ENCODE measurements at regions not wholly inside any gene's neighbourhood (a gene's known extent, or its start where the extent isn't known, plus 50 kb on each side); places are given as distances from the start of the nearest gene placed in this dataset.

DNA sequence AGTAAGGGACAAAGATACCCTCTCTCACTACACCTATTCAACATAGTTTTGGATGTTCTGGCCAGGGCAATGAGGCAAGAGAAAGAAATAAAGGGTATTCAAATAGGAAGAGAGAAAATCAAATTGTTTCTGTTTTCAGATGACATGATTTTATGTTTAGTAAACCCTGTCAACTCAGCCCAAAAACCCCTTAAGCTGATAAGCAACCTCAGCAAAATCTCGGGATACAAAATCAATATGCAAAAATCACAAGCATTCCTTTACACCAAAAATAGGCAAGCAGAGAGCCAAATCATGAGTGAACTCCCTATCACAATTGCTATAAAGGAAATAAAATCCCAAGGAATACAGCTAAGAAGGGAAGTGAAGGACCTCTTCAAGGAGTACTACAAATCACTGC, 1130.7 kb upstream of the PIK3C3 start:
- no peak for DNase-seq (ENCODE audit: low read depth in 2 of 2)

DNA sequence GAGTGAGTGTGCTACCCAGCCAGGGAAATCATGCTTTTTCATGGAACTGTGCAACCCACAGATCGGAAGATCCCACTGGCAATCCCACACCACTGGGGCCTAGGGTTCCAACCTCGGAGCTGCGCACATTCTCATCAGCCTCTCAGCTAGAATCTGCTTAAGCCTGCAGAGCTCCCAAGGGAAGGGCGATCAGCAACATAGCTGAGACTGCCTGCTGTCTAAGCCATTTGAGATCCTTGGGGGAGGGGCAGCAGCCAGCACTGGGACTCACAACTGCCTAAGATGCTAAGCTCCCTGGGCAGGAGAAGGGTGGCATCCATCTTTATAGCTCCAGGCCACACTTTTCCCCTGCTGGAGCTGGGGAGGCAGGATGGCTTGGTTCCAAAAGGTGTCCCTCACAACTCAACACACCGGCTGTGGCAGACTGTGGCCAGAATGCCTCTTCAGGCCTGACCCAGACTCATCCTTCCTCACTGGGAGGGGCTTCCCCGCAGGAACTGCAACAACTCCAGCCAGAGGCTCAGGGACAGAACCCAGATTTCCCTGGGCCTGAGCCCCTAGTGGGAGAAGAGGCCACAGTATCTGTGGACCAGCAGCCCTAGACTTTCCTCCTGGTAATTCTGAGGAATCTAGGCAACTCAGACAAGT, 1133.3 kb upstream of the PIK3C3 start:
- DNase-seq (ENCODE audit: low read depth in 2 of 2), result no peak

DNA sequence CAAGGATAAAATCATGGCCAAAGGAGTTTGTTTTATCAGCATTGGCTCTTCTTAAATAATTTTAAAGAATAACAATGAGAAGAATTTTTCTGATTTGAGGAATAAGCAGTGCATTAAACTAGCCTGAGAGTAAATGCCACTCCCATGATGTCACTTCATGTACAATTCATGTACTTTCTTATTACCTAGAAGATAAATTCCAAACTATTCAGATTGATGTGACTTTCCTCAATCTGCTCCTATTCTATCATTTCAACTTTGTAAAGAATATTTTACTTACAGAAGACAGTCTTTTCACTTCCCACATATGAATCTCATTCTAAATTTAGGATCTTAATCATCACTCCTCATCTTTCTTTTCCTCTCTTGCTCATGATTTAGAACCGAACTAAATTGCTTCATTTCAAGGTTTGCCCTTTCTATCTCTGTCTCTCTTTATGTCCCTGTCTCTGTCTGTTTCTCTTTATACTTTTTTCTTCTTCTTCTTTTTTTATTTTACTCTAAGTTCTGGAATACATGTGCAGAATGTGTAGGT, 1142.0 kb upstream of the PIK3C3 start:
- no peak for DNase-seq (ENCODE audit: low read depth in 2 of 2)

DNA sequence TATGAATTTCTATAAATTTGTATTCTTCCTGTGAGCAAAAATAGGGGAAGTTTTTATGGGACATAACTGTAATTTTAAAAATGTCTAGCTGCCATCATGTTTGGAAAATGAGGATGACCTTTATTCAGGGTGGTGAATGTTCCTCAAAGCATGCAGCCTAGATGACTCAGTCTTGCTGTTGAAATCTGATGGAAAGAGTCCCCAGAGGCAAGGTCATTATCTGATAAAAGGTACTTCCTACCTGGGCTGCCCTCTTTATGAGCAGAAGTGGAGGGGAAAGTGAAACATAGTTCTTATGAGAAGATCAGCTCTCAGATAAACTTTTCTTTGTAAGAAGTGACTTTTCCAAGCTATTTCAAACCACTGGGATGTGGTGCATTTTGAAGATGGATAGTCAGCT, 1144.7 kb upstream of the PIK3C3 start:
- DNase-seq (ENCODE audit: low read depth in 2 of 2), result no peak

DNA sequence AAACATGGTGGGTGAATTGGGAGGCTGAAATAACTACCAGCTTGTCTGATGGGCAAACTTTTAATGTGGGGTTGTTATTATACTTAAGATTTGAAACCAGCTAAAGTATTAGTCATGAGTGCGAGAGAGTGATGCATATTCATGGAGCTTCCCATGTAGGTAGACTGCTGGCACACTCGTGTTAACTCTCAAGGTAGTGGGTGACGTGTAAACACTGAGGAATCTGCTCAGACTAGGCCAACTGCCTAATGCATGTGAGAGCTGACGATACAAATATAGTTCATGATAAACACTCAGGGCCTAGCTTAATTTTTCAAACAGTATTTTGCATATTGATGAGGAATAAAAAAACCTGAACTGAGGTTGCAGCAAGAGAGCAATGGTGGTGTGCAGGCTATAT, 1165.7 kb upstream of the PIK3C3 start:
- DNase-seq (ENCODE audit: low read depth in 2 of 2), result no peak

DNA sequence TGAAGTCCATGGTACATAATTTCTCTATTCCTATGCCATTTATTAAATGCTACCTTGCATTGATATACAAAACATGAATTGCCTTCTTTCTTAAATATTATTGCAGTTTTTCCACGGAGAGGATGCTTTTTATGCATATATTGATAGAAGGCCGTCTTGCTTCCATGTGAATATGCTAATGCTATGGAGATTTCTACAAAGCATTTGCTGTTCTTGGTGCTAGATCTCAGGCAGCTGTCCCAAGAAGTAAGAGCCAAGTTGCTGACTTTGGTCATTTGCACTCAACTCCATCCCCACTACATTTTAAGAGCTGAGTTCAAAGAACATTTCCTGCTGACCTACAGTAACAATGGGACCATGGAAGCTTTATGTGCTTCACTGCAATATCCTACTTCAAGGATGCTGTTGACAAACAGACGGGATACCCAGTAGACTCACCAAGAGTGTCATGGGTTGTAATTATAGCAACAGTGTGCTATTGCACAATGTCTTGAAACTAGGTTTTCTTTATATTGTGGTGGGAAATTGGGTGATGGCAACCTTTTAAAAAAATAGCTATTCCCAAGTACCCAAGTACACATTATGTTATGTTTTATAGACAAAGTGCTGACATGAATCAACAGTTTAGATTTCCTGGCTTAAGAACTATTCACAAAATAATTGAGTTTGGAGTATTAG, 1172.4 kb upstream of the PIK3C3 start:
- DNase-seq (ENCODE audit: low read depth in 2 of 2), result no peak

DNA sequence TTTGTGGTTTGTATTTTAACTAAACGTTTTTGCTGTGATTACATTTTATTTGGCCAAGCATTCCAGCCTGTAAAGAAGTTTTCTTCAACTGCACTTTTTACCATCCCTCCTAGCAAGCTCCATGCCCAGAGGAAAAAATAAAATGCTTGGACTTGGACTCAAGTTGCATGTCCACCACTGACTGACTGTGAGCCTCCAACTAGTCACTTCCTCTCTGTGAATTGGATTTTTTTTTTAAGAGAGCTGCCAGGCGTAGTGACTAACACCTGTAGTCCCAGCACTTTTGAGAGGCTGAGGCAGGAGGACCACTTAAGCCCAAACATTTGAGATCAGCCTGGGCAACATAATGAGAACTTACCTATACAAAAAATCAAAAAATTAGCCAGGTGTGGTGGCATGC, 1185.2 kb upstream of the PIK3C3 start:
- no peak for DNase-seq (ENCODE audit: low read depth in 2 of 2)

DNA sequence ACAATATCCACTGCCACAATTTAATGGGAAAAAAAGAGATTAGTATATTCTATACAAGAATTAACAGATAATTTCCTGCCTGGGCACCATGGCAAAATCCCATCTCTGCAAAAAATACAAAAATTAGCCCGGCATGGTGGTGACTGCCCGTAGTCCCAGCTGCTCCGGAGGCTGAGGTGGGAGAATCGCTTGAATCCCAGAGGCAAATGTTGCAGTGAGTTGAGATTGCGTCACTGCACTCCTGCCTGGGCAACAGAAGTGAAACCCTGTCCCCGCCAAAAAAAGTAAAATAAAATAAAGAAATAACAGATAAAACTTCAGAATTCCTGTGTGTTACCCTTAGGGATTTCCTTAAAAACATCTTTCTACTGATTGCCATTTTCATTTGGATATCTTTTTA, 1194.8 kb upstream of the PIK3C3 start:
- no peak for DNase-seq (ENCODE audit: low read depth in 2 of 2)

DNA sequence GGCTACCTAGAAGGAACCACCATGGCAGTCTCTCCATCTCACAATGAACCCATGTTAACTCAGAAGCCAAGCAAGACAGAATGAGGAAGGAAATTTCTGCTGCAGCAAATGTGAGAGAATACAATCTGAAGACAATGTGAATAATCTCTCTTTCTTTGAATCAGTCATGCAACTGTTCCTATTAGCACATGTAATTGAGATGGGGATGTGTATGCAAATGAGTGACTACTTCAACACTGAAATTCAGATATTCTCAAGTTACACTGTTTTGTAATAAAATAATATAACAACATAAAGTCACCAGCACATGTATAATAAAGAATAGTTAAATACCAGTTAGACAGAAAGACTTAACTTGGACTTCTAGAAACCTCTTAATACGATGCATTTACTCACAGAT, 1200.6 kb upstream of the PIK3C3 start:
- no peak for DNase-seq (ENCODE audit: low read depth in 2 of 2)

DNA sequence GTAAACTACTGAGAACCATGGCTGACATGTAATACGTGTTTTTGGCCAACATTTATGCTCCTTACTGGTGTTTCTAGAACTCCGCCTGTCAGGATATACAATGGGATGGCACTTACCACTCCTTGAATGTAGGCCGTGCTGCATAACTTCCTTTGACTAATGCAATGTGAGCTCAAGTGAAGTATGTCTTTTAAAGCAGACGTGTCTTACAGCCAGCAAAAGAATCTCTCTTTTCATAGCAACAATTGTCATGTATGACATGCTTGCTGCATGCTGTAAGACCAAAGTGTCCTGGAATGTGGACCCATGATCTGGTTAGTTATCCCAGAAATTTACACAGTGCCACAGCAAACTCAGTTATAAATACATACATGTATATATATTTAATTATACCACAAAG, 1202.7 kb upstream of the PIK3C3 start:
- no peak for DNase-seq (ENCODE audit: low read depth in 2 of 2)

DNA sequence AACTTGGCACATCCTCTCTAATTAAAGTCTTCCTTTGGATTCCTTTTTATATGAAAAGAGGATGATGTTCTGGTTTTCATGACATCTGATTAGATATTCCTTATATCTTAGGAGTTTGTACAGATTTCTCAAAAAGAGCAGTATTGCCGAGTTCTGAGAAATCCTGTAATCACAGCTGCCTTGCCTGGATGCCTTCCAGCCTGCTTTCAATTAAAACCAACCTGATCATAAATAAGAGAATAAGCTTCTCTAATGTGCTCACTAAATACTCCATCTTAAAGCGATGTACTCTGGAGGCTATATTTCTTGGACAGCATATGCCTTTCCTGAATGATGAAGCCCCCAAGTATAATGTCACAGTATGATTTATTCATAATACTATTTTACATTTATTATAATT, 1203.8 kb upstream of the PIK3C3 start:
- no peak for DNase-seq (ENCODE audit: low read depth in 2 of 2)

DNA sequence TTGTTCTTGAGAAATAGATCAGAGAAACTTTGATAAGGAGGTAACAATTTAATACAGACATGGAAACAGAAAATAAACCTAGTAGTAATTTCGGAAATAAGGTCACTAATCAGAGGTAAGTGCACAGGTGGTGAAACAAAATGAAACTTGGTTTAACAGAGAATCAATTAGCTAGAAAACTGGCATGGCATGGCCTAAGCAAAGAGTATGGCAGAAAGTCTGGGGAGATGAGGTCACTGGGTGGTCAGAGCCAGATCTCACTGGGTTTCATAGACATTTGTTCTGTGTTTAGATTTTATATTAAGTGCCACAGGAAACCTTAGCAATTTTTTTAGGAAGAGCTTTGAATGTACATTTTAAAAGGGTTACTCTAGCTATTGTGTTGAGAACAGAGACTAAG, 1216.0 kb upstream of the PIK3C3 start:
- no peak for DNase-seq (ENCODE audit: low read depth in 2 of 2)

DNA sequence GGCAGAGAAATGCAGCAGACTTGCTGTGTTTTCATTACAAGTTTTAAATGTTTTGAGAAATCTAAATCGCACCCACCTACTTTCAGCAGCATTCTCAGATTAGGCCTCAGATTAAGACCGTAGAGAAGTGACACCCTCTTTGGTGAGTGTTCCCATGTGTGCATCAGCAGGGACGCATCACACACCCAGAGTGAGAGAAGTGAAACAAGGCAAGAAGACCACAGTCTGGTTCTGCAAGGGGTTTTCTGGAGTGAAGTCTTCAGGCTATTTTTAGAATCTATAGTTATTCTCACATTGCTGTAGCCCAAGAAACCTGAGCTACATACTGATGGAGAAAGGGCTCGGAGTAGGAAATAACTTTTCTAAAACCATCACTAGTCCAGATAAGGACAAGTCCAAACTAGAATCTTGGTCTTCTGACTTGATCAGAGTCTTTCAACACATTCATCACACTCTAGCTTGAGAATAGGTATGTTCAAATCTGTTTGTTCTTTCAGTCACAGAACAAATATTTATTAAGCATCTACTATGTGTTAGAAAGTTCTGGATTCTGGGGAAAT, 1216.6 kb upstream of the PIK3C3 start:
- DNase-seq (ENCODE audit: low read depth in 2 of 2), result no peak

DNA sequence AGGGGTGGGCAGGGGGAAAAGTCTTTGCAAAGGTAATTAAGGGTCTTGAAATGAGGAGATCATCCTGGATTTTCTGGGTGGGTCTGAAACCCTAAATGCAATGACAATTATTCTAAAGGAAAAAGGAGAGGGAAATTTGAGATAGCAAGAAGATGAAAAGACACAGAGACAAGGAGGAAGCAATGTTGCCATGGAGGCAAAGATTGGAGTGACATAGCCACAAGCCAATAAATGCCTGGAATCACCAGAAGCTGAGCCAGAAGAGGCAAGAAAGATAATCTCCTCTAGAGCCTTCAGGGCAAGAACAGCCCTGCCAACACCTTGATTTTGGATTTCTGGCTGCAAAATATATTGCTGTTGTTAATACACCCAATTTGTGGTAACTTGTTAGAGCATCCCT, 1246.3 kb upstream of the PIK3C3 start:
- no peak for DNase-seq (ENCODE audit: low read depth in 2 of 2)

DNA sequence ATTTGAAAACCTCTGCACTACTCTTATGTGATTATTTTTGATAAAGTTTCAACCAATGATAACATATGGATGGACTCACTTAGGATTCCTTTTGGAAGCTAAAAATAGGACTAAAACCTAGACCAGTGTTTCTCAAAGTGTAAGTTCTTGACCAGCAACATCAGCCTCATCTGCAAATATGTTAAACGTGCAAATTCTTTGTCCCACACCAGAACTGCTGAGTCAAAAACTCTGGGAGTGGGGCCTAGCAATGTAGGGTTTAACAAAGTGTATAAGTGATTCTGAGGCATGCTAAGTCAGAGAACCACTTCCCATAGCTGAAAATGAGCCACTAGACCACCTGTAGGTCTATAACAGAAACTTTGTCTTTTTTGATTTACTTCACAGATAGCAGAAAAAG, 1247.2 kb upstream of the PIK3C3 start:
- no peak for DNase-seq (ENCODE audit: low read depth in 2 of 2)

DNA sequence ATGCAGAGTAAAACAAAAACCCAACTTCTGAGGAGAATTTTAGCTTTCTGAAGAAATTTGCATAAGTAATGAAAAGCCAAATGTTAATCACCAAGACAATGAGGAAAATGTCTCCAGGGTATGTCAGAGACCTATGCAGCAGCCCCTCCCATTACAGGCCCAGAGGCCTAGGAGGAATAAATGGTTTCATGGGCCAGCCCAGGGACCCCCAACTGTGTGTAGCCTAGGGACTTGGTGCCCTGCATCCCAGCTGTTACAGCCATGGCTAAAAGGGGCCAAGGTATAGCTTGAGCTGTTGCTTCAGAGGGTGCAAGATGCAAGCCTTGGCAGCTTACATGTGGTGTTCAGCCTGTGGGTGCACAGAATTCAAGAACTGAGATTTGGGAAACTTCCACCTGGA, 1256.9 kb upstream of the PIK3C3 start:
- no peak for DNase-seq (ENCODE audit: low read depth in 2 of 2)

DNA sequence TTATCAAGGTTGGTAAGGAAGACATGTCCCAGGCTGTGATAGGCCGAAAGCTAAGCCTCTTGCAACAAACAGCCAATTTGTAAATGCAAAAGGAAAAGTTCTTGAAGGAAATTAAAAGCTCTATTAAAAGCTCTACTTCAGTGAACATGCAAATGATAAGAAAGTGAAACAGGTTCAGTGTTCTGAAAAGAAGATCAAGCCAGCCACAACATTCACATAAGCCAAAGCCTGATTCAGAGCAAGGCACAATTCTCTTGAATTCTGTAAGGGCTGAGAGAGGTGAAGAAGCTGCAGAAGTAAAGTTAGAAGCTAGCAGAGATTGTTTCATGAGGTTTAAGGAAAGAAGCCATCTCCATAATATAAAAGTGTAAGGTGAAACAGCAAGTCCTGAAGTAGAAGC, 1259.5 kb upstream of the PIK3C3 start:
- no peak for DNase-seq (ENCODE audit: low read depth in 2 of 2)

DNA sequence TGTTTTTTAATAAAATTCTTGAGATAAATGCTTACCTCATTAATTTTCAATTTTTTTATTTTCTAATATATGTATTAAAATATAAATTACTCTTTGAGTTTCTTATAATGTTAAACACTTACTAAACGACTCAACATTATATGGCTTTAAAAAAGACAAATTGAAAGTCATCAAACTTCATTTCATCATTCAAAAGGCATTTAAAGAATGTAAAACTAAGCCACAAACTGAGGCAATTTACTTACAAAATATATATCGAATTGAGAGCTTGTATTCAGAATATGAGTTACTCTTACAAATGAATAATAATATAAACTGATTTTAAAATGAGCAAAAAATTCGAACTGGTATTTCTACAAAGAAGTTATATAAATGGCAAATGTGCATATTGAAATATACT, 1262.2 kb upstream of the PIK3C3 start:
- DNase-seq (ENCODE audit: low read depth in 2 of 2), result no peak

DNA sequence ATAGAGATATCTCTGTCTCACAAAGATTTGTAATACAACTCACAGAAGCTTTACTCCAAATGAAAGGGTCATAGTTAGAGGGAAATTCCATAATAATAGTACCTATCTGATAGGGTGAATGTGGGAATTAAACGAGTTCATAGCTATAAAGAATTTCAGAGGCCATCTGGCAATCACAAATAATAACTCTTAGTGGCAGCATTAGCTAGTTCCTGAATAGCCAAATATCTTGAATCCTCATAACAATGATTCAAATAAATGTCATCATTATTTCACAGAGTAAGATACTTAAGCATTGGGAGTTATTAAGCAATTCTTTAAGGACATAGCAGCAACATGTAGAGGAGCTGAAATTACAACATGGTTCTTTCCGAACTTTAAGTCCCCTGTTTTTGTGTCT, 1265.0 kb upstream of the PIK3C3 start:
- no peak for DNase-seq (ENCODE audit: low read depth in 2 of 2)

DNA sequence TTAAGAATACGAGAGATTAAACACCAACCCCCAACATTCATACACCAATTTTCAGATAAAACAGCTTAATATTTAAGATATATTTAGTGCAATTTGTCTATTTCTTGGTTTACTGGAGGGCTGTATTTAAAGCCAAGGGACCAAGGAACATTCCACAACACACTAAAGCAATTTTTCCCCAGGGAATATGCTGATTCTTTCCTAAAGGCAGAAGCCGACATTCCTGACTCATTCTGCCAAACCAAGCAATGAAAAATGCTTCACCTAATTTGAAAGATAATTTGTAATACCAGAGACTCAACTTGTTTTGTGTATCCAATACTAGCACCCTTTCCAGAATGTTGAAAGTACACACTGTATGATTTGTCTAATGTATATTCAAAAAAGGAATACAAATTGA, 1267.6 kb upstream of the PIK3C3 start:
- DNase-seq (ENCODE audit: low read depth in 2 of 2), result no peak

DNA sequence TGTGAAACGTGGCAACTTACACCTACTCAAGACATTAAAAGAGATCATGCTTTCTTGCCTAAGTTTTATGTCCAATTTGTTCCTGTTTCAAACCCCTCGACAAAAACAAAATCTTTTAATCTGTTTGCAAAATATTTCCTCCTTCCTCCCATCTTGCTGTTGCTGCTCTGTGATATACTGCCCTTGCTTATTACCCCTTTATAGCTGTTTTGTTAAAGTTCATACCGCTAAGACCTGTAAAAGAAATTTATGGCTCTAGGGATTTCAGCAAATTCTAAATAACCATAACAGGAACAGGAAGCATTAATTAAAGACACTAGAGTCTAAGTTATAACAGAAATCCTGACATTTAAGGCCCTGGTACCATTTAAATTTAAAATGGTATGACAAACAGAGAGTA, 1268.2 kb upstream of the PIK3C3 start:
- DNase-seq (ENCODE audit: low read depth in 2 of 2), result no peak

DNA sequence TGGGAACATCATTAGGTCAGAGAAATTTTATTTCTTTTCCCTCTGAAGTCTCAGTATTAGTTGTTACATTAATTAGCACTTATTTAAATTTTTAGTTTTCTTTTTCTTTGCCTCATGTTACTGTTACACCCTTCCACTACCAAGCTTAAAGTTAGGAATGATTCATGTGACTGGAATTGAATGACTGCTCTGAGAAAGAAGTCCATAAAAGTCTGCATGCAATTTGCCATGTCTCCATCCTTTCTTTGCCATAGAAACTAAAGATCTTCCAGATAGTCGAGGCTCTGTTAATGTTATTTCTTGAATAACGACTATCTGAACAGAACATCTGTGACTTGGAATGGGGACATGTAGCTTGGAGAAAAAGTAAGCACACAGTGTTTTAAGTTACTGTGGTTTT, 1269.8 kb upstream of the PIK3C3 start:
- no peak for DNase-seq (ENCODE audit: low read depth in 2 of 2)

DNA sequence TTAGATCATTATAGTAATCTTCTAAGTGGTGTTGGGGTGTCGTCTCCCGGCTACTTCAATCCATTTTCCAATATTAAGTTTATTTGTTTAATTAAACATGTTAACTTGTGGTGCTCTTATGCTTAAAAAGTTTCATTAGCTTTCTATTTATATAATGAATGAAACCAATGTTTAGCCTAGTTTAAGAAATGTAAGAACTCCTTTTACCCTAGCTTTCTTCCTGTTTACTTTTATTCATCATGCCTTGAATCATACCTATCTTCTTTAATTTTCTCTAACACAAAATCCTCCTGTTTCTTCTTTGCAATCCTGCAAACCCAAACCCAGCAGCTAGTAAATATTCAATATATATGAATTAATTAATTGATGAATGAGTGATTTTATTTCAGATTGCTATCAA, 1276.7 kb upstream of the PIK3C3 start:
- no peak for DNase-seq (ENCODE audit: low read depth in 2 of 2)
